GM13976 (cell line): ENCODE measurements at regions not wholly inside any gene's neighbourhood (a gene's known extent, or its start where the extent isn't known, plus 50 kb on each side); places are given as distances from the start of the nearest gene placed in this dataset.

Experiments used
- DNase-seq: peaks from one replicate; pipeline ENCODE4 v3.0.0; 2012; ENCODE audit warnings: low spot score
- CTCF ChIP-seq: IDR thresholded peaks from 2 replicates; pipeline ENCODE4 v1.5.1; 2012; ENCODE audit warnings: borderline replicate concordance, mild to moderate bottlenecking; ENCODE audit not compliant: insufficient read depth; ENCODE audit errors: extremely low read depth, missing control alignments, control extremely low read depth
- in situ Hi-C: fragments of 300-500 bp; cut with MboI; formaldehyde crosslinking; loops from one replicate; pipeline ENCODE4 v1.12.0; 2022; ENCODE audit warnings: low sequenced_read_pairs, mixed read lengths, inconsistent platforms; ENCODE audit not compliant: unreplicated experiment

GRCh38 chr2:18927525-18928232 lies 338.3 kb upstream of the NT5C1B start:
- in situ Hi-C loops, result no loop called here
- no peak for DNase-seq
- TF ChIP-seq CTCF, result no peak

DNA sequence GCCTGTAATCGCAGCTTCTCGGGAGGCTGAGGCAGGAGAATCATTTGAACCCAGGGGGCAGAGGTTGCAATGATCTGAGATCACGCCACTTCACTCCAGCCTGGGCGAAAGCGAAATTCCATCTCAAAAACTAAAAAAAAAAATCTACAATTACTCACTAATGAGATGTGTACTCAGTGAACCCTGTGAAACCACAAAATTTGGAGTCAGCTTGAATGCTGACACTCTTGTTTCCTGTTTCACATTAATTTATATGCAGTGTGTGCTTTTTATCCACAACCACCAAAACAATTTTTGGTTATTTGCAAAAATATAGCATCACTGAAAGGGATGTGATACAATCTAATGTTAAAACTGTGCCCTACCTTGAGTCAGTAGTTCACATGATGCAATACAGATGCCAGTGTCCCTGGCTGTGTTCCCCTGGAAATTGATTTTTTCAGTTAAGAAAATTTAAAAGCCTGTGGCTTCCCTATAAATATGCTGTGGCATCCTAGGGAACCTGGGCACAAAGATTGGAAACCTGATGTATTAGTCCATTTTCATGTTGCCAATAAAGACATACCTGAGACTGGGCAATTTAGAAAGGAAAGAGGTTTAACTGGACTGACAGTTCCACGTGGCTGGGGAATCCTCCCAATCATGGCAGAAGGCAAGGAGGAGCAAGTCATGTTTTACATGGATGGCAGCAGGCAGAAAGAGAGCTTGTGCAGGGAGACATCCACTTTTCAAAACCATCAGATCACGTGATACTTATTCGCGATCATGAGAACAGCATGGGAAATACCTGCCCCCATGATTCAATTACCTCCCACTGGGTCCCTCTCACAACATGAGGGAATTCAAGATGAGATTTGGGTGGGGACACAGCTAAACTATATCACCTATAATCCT lies 337.5 kb upstream of the NT5C1B start:
- in situ Hi-C loops, result no loop called here
- no peak for DNase-seq
- no peak for TF ChIP-seq CTCF

- TF ChIP-seq CTCF, result no peak
- DNase-seq, result no peak
- in situ Hi-C loops, result no loop called here
Observed at GRCh38 chr2:18925296-18925695, 335.9 kb upstream of the NT5C1B start.

- DNase-seq, result no peak
- in situ Hi-C loops, result no loop called here
- TF ChIP-seq CTCF, result no peak
Observed at GRCh38 chr2:18924886-18925285, 335.5 kb upstream of the NT5C1B start.

DNA sequence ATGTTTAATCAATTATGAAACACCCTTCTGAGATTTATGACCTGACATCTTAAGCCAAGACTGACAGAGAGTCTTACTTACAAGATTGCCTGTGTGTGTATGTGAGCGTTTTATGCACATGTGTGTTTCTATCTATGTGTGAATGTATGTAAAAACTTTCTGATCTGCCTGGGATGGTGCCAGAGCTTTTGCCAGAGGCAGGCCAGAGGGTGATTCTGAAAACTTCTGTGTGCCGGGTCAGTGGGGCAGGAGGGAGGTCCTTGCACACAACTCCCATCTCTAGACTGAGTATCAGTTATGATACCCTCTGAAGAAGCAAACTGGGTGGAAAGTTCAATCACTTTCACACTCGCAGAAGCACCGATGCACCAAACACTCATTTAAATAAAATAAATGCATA lies 335.0 kb upstream of the NT5C1B start:
- DNase-seq, result no peak
- TF ChIP-seq CTCF, result no peak
- in situ Hi-C loops, result no loop called here

- TF ChIP-seq CTCF, result no peak
- in situ Hi-C loops, result no loop called here
- DNase-seq, result no peak
Observed at GRCh38 chr2:18922276-18922675, 332.9 kb upstream of the NT5C1B start.
